ENCODE measurements at regions not wholly inside any gene's neighbourhood (a gene's known extent, or its start where the extent isn't known, plus 50 kb on each side); places are given as distances from the start of the nearest gene placed in this dataset.

DNA sequence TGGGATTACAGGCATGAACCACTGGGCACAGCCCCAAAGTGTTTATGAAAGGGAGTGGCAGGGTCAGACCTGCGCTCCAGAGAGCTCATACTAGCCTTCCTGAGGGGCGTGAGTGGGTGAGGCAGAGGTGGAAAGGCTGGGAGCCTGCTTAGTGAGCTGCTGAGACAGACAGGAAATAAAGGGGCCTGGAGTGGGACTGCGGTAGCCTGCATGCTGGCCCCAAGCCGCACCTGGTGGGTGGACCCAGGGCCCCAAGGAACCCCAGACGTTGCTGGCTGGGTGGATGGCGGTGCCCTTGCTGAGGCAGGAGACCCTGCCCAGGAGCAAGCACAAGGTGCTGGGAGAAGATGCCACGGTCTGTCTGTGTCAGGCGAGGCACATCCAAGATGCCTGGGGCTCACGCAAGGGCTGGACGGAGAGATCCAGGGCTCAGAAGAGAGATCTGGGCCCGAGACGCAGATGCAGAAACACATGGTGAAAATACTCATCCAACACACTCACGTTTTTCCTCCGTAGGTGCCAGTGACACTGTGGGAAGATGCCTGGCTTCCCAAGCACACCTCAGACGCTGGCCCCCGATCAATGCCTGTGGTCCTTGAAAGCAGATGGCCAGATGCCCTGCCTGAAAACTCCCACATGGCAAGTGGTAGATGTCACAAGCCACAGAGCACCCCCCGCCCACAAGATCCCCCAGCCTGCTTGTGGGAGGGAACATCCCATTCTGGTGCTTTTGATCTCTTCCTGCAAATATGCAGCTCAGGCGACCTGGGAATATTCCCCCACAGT is 151.1 kb downstream of the GLI2 start:
- Histone ChIP-seq H3K36me3 (ENCODE audit: control insufficient read depth, insufficient read depth, low read length) (no peaks in the 10 kb centered on the region), H3K4me3 (ENCODE audit: low read depth, low read length) (no peak overlapping the region), H3K27me3 (ENCODE audit: control insufficient read depth, insufficient read depth, low read length) (no peaks in the 10 kb centered on the region)
- TF ChIP-seq, protein P1, sequence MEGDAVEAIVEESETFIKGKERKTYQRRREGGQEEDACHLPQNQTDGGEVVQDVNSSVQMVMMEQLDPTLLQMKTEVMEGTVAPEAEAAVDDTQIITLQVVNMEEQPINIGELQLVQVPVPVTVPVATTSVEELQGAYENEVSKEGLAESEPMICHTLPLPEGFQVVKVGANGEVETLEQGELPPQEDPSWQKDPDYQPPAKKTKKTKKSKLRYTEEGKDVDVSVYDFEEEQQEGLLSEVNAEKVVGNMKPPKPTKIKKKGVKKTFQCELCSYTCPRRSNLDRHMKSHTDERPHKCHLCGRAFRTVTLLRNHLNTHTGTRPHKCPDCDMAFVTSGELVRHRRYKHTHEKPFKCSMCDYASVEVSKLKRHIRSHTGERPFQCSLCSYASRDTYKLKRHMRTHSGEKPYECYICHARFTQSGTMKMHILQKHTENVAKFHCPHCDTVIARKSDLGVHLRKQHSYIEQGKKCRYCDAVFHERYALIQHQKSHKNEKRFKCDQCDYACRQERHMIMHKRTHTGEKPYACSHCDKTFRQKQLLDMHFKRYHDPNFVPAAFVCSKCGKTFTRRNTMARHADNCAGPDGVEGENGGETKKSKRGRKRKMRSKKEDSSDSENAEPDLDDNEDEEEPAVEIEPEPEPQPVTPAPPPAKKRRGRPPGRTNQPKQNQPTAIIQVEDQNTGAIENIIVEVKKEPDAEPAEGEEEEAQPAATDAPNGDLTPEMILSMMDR (IDR thresholded peaks at IDR 0.05; ENCODE audit: insufficient read depth, low read length, poor library complexity, severe bottlenecking) = no peak
- DNase-seq (ENCODE audit: low read depth) = no peak

DNA sequence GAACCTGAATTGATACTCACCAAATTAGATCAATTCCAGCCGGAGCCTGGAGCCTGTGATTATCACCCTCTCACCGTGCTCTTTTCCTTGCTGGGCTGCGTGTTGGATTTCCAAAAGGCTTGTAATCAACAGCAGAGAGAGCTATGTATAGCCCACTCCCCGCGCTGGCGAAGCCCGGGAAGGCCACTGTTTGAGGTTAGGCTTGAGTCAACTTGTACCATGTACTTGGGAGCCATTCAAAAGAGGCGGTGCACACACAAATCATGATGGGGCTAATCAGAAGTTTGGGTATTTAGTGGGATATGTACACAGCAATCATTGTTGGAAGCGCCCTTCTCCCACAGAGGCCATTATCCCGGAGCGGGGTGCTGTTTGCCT is 151.6 kb downstream of the GLI2 start:
- DNase-seq (ENCODE audit: low read depth) = no peak
- Histone ChIP-seq H3K4me3 (ENCODE audit: low read depth, low read length) (no peak overlapping the region), H3K36me3 (ENCODE audit: control insufficient read depth, insufficient read depth, low read length) (no peaks in the 10 kb centered on the region), H3K27me3 (ENCODE audit: control insufficient read depth, insufficient read depth, low read length) (no peaks in the 10 kb centered on the region)
- TF ChIP-seq, protein P1 (IDR thresholded peaks at IDR 0.05; ENCODE audit: insufficient read depth, low read length, poor library complexity, severe bottlenecking) = no peak

DNA sequence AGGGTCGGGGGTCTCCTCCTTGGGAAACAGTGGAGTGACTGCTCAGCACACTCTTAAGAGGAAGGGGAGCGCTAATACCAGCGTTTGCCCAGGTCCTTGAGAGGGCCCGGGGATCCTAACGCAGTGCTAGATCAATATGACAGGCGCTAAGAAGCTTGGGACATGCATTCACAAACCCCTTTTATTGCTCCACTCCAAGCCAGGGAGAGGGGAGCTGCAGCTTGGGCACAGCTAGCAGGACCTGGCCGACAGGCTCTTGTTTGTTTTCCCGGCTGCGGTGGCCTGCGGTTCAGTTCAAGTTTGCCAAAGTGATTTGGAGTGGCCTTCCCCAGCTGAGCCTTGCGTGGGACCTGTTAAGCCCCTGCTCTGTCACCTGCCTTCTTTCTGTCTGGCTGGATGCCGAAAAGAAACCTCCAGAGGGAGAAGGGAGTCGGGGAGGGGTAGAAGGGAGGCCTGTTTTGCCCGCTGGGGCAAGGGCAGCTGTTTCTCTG is 152.1 kb downstream of the GLI2 start:
- Histone ChIP-seq H3K36me3 (ENCODE audit: control insufficient read depth, insufficient read depth, low read length) (no peaks in the 10 kb centered on the region), H3K27me3 (ENCODE audit: control insufficient read depth, insufficient read depth, low read length) (no peaks in the 10 kb centered on the region), H3K4me3 (ENCODE audit: low read depth, low read length) (no peak overlapping the region)
- DNase-seq (ENCODE audit: low read depth) = no peak
- TF ChIP-seq, protein P1 (IDR thresholded peaks at IDR 0.05; ENCODE audit: insufficient read depth, low read length, poor library complexity, severe bottlenecking) = no peak

DNA sequence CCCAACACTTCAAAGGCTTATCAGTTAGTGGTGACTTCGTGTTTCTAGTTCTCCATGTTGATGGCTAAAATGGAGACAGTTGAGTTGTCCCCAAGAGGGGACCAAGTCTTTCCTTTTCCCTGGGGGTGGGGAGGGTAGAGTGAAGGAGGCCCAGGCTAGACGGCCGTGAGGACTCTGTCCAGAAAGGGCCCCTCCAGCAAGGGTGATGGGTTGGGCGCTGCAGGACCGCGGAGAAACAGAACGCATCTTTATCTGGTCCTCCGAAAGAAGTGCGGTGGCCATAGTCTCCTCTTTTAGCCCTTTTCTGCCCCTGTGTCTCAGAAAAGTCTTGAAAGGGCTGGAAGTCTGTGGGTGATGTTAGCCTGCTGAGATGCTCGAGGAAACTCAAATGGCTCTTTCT is 153.2 kb downstream of the GLI2 start:
- no peak for DNase-seq (ENCODE audit: low read depth)
- Histone ChIP-seq H3K4me3 (ENCODE audit: low read depth, low read length) (no peak overlapping the region), H3K27me3 (ENCODE audit: control insufficient read depth, insufficient read depth, low read length) (no peaks in the 10 kb centered on the region), H3K36me3 (ENCODE audit: control insufficient read depth, insufficient read depth, low read length) (no peaks in the 10 kb centered on the region)
- TF ChIP-seq, protein P1 (IDR thresholded peaks at IDR 0.05; ENCODE audit: insufficient read depth, low read length, poor library complexity, severe bottlenecking) = no peak

DNA sequence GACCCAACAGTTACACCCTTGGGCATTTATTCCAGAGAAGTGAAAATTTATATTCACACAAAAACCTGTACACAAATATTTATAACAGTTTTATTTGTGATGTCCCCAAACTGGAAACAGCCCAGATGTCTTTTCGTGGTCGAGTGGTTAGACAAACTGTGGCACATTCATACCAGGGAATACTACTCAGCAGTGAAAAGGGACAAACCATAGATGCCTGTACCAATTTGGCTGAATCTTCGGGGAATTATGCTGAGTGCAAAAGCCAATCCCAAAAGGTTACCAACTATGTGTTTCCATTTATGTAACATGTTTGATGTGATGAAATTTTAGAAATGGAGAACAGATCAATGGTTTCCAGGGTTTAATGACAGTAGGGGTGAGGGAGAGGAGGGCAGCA is 154.3 kb downstream of the GLI2 start:
- H3K27me3 ChIP-seq (ENCODE audit: control insufficient read depth, insufficient read depth, low read length) = no peaks in the 10 kb centered on the region
- no peaks in the 10 kb centered on the region for H3K36me3 ChIP-seq (ENCODE audit: control insufficient read depth, insufficient read depth, low read length)
- no peak overlapping the region for H3K4me3 ChIP-seq (ENCODE audit: low read depth, low read length)
- no peak for DNase-seq (ENCODE audit: low read depth)
- TF ChIP-seq, protein P1 (IDR thresholded peaks at IDR 0.05; ENCODE audit: insufficient read depth, low read length, poor library complexity, severe bottlenecking) = no peak

Data from kidney epithelial cell (primary cell).